IMR-90 (cell line): ENCODE measurements at regions not wholly inside any gene's neighbourhood (a gene's known extent, or its start where the extent isn't known, plus 50 kb on each side); places are given as distances from the start of the nearest gene placed in this dataset.

ENCODE experiments used
- BHLHE40 ChIP-seq: fragments of 150-350 bp; IDR thresholded peaks from 2 replicates; pipeline ENCODE4 v1.6.1; 2016; ENCODE audit warnings: mild to moderate bottlenecking, low read depth, low read length
- CEBPB ChIP-seq: IDR thresholded peaks from 2 replicates; pipeline ENCODE4 v1.6.1; 2012; ENCODE audit warnings: low read depth, low read length, improper control_type of control experiment
- CHD1 ChIP-seq: IDR thresholded peaks from 2 replicates; pipeline ENCODE4 v1.6.1; 2012; ENCODE audit warnings: low read depth, low read length, improper control_type of control experiment
- MAFK ChIP-seq: IDR thresholded peaks from 2 replicates; pipeline ENCODE4 v1.6.1; 2012; ENCODE audit warnings: low read depth, low read length, improper control_type of control experiment
- MAZ ChIP-seq: IDR thresholded peaks from 2 replicates; pipeline ENCODE4 v1.6.1; 2012; ENCODE audit warnings: low read depth, mild to moderate bottlenecking, low read length, improper control_type of control experiment, moderate library complexity, borderline replicate concordance
- MXI1 ChIP-seq: IDR thresholded peaks from 2 replicates; pipeline ENCODE4 v1.6.1; 2012; ENCODE audit warnings: low read depth, mild to moderate bottlenecking, low read length, moderate library complexity, borderline replicate concordance
- NFE2L2 ChIP-seq: fragments of 150-350 bp; IDR thresholded peaks from 2 replicates; pipeline ENCODE4 v1.6.1; 2016; ENCODE audit warnings: low read depth, mild to moderate bottlenecking, low read length
- POLR2A ChIP-seq: IDR thresholded peaks from 2 replicates; pipeline ENCODE4 v1.6.1; 2012; ENCODE audit warnings: mild to moderate bottlenecking, low read depth, low read length
- RAD21 ChIP-seq: IDR thresholded peaks from 2 replicates; pipeline ENCODE4 v1.6.1; 2012; ENCODE audit warnings: low read length, improper control_type of control experiment
- RCOR1 ChIP-seq: IDR thresholded peaks from 2 replicates; pipeline ENCODE4 v1.6.1; 2012; ENCODE audit warnings: mild to moderate bottlenecking, low read length, improper control_type of control experiment; ENCODE audit not compliant: insufficient replicate concordance
- RFX5 ChIP-seq: IDR thresholded peaks from 2 replicates; pipeline ENCODE4 v1.8.0; 2012; ENCODE audit warnings: low read depth, mild to moderate bottlenecking, low read length, moderate library complexity
- TF ChIP-seq, protein P1 (sequence below): conservative IDR thresholded peaks from 2 replicates; pipeline ENCODE4 v1.5.1; 2012; ENCODE audit warnings: mild to moderate bottlenecking, low read depth, low read length, improper control_type of control experiment
- TF ChIP-seq, protein P2 (sequence below): fragments of 150-350 bp; IDR thresholded peaks from 2 replicates; pipeline ENCODE4 v1.6.1; 2017; ENCODE audit warnings: mild to moderate bottlenecking, antibody characterized with exemption, low read length, low read depth

DNA sequence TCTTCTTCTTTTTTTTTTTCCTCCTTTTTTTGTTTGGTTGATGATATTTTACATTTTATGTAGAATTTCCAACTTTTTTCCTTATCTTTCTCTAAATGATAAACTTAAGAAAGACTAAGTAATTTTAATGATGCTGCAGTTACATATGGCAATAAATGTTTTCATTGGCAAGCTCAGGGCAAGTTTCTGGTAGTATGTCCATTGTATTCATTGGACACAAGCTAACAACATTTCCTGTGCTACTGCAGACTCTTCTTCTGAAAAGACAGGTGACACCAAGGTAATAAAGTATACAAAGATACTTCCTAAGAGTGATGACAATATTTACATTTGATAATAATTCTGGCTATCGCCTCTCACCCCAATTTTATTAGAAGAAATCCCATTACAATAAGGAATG lies 219.2 kb upstream of the NFIA start:
- TF ChIP-seq MAZ (no peak), RAD21 (no peak), POLR2A (no peak), MAFK (no peak), RFX5 (no peak), BHLHE40 (no peak), CEBPB (no peak), RCOR1 (no peak), CHD1 (no peak), NFE2L2 (no peak), MXI1 (no peak)
- TF ChIP-seq, protein P1, sequence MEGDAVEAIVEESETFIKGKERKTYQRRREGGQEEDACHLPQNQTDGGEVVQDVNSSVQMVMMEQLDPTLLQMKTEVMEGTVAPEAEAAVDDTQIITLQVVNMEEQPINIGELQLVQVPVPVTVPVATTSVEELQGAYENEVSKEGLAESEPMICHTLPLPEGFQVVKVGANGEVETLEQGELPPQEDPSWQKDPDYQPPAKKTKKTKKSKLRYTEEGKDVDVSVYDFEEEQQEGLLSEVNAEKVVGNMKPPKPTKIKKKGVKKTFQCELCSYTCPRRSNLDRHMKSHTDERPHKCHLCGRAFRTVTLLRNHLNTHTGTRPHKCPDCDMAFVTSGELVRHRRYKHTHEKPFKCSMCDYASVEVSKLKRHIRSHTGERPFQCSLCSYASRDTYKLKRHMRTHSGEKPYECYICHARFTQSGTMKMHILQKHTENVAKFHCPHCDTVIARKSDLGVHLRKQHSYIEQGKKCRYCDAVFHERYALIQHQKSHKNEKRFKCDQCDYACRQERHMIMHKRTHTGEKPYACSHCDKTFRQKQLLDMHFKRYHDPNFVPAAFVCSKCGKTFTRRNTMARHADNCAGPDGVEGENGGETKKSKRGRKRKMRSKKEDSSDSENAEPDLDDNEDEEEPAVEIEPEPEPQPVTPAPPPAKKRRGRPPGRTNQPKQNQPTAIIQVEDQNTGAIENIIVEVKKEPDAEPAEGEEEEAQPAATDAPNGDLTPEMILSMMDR = no peak
- TF ChIP-seq, protein P2, sequence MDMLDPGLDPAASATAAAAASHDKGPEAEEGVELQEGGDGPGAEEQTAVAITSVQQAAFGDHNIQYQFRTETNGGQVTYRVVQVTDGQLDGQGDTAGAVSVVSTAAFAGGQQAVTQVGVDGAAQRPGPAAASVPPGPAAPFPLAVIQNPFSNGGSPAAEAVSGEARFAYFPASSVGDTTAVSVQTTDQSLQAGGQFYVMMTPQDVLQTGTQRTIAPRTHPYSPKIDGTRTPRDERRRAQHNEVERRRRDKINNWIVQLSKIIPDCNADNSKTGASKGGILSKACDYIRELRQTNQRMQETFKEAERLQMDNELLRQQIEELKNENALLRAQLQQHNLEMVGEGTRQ = no peak
